GM12875 (cell line): ENCODE measurements at regions not wholly inside any gene's neighbourhood (a gene's known extent, or its start where the extent isn't known, plus 50 kb on each side); places are given as distances from the start of the nearest gene placed in this dataset.

Source experiments
- H3K4me3 ChIP-seq: one replicate; pipeline ENCODE4 v1.5.1; 2011; ENCODE audit warnings: low read depth, low read length, control low read depth
- TF ChIP-seq, protein P1 (sequence below): IDR thresholded peaks from 2 replicates; pipeline ENCODE4 v1.5.1; 2011; ENCODE audit warnings: low read depth, mild to moderate bottlenecking, control low read depth, inconsistent platforms, low read length, moderate library complexity, borderline replicate concordance; ENCODE audit not compliant: insufficient read depth

DNA sequence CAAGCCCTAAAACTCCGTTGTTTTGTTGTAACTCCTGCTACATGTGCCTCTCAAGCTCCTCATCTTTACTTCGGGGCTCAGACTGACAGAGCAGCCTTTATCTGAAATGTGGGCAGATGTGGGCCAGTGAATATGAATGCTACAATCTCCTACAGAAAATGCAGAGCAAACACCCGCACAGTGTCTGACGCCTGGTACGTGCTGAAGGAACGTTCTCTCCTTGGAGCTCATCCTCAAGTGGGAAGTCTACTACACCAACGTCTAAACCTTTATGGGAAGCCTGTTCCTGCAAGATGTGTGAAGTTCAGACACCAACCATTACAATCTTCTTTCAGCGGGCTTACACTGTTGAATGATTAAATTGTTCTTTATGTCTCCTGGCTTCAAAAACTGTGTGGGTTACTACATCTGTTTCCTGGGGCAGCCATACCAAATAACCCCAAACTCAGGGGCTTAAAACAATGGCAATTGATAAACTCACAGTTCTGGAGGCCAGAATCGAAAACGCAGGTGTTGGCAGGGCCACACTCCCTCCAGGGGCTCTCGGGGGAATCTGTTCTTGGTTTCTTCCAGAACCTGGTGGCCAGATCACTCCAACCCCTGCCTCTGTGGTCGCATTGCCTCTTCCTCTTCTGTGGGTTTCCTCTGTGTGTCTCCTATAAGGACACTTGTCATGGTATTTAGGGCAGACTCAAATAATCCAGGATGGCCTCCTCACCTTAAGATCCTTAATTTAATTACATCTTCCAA is 179.7 kb upstream of the PLXNC1 start:
- TF ChIP-seq, protein P1, sequence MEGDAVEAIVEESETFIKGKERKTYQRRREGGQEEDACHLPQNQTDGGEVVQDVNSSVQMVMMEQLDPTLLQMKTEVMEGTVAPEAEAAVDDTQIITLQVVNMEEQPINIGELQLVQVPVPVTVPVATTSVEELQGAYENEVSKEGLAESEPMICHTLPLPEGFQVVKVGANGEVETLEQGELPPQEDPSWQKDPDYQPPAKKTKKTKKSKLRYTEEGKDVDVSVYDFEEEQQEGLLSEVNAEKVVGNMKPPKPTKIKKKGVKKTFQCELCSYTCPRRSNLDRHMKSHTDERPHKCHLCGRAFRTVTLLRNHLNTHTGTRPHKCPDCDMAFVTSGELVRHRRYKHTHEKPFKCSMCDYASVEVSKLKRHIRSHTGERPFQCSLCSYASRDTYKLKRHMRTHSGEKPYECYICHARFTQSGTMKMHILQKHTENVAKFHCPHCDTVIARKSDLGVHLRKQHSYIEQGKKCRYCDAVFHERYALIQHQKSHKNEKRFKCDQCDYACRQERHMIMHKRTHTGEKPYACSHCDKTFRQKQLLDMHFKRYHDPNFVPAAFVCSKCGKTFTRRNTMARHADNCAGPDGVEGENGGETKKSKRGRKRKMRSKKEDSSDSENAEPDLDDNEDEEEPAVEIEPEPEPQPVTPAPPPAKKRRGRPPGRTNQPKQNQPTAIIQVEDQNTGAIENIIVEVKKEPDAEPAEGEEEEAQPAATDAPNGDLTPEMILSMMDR: no peak
- no peak overlapping the region for H3K4me3 ChIP-seq

DNA sequence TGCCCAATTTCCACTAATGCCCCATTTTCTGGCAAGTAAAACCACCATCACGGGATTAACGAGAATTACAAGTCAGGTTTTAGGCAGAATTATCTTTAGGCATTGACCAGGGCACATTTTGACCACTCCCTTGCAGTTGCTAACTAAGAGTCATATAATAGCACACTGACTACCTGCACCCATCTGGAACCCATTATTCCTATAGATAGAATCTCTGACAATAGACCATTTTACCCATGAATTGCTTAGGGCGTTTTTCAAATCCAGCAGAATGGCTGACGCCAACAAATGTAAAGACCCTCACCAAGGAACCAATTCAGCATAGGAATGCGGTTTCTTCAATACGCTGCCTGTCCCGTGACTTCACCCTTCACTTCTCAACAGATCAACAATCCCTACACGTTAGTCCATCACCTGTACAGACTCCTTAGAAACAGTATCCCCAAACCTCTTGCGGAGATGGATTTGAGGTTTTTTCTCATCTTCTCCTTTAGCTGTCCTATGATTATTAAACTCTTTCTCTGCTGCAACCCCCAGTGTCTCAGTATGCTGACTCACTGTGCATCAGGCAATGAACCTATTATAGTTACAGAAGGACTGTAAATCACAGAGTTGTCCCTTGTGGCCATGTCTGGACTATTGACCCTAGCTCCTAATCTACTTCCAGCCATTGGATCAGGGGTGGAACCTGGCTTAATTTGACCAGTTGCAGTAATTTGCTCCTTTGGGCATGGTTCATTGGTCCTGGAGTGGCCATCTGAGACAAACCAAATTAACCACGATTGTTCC is 177.3 kb upstream of the PLXNC1 start:
- TF ChIP-seq, protein P1: no peak
- H3K4me3 ChIP-seq: no peak overlapping the region

DNA sequence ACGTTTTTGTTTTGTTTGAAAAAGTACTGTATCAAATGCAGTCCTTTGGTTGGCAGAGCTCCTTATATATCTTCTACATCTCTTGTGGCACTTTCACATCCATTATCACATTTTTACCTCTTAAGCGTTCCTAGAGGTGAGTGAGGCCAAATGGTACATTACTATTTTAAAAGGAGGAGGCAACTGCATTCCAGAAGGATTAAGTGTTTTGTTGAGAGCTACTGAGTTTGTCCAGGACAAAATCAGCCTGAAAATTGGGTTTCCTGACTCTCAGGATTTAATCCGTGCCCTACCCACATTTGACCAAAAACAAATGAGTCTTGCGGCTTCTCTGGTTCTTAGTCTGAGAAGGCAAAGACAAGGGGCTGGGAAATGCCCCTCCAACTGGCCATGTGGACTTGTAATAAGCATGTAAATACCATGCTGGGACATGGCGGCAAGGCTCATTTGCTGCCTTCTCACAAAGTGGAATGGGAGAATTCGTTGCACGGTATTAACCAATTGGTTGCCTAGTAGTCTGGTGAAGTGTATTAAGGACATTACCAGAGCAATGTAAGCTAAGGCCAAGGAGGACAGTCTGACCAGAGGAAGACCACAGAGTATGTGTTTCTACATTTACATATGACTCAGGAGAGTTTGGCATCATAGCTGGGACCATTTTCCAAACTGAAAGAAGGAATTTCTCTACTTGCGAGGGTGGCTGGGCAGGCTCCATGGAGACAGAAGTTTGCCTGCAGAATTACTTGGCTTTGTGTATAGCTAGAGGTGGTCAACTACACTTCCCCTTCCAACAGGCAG is 175.8 kb upstream of the PLXNC1 start:
- H3K4me3 ChIP-seq: no peak overlapping the region
- TF ChIP-seq, protein P1: no peak

DNA sequence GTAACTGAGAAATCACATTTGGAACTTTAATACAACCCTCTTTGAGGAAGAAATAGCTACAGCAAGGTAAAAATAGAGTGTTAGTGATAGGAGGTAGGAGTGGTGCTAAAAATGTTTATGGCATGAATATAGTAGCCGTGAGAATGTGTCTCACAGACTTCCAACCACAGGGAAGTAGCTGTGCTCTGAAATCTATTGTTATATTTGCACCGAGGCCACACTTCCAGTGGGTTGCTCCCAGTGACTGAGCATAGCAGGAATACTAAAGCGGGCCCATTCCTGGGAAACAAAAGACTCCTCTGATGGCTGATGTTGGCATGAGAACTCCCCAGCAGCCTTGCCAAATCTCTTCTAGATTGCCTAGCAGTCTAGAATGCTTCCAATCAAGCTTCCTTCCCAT is 174.1 kb upstream of the PLXNC1 start:
- TF ChIP-seq, protein P1: no peak
- no peak overlapping the region for H3K4me3 ChIP-seq

DNA sequence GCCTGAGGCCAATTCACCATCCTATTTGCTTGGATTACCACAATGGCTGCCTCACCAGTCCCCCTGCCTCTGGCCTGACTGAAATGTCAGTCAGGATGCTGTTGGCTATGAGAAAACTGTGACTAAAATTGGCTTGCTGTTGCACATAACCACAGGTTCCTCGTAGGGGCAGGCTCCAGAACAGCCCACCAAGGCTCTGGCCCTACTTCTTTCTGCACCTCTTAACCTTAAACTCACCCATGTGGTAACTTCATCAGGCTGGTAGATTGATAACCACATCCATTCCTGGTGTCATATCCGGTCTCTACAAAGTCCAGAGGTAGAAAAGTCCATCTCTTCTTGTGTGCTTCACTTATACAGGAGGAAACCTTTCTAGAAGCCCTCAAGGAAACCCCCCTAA is 172.4 kb upstream of the PLXNC1 start:
- TF ChIP-seq, protein P1: no peak
- no peak overlapping the region for H3K4me3 ChIP-seq

DNA sequence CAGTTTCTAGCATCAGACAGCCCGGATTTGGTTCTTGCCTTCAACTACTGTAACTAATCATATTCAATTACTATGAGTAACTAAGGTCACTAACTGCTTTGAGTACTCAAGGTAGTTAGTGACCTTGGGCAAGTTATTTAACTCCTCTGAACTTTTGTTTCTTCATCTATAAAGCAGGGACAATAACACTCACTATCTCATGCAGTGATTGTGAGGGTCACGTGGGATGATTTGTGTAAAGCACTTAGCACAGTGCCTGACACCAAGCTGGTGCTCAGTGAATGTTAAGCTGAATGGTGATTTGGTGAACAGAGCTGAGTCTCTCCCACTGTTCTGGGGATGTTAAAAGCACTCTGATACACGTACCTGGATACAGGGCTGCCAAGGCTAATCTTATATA is 171.3 kb upstream of the PLXNC1 start:
- H3K4me3 ChIP-seq: no peak overlapping the region
- TF ChIP-seq, protein P1: no peak
